MM.1S (cell line): ENCODE measurements at regions not wholly inside any gene's neighbourhood (a gene's known extent, or its start where the extent isn't known, plus 50 kb on each side); places are given as distances from the start of the nearest gene placed in this dataset.

Source experiments
- DNase-seq: peaks from one replicate; pipeline ENCODE4 v3.0.0-alpha.2; 2015
- H2AFZ ChIP-seq: fragments of 300-600 bp; sonication (generic); 2 replicates; pipeline ENCODE4 v1.6.0; 2016; ENCODE audit warnings: antibody characterized with exemption, low read length
- H3F3A ChIP-seq: fragments of 300-600 bp; sonication (generic); 2 replicates; pipeline ENCODE4 v1.6.1; 2016; ENCODE audit warnings: mild to moderate bottlenecking, antibody characterized with exemption, low read length, moderate library complexity, mixed read lengths; ENCODE audit not compliant: insufficient read depth
- H3K27ac ChIP-seq: fragments of 300-600 bp; sonication (generic); 2 replicates; pipeline ENCODE4 v1.5.1; 2016; ENCODE audit warnings: mild to moderate bottlenecking, low read length
- H3K27me3 ChIP-seq: fragments of 300-600 bp; sonication (generic); replicated peaks from 2 replicates; pipeline ENCODE4 v1.6.0; 2016; ENCODE audit warnings: low read length; ENCODE audit not compliant: insufficient read depth
- H3K36me3 ChIP-seq: fragments of 300-600 bp; sonication (generic); replicated peaks from 2 replicates; pipeline ENCODE4 v1.6.1; 2016; ENCODE audit warnings: mild to moderate bottlenecking, low read length, mixed read lengths; ENCODE audit not compliant: insufficient read depth
- H3K4me1 ChIP-seq: fragments of 300-600 bp; sonication (generic); 2 replicates; pipeline ENCODE4 v1.6.1; 2016; ENCODE audit warnings: low read length, mixed read lengths
- H3K4me2 ChIP-seq: fragments of 300-600 bp; sonication (generic); 2 replicates; pipeline ENCODE4 v1.6.0; 2016; ENCODE audit warnings: low read depth, low read length
- H3K4me3 ChIP-seq: fragments of 300-600 bp; sonication (generic); 2 replicates; pipeline ENCODE4 v1.5.1; 2016; ENCODE audit warnings: low read length, mixed read lengths
- H3K79me2 ChIP-seq: fragments of 300-600 bp; sonication (generic); 2 replicates; pipeline ENCODE4 v1.6.1; 2016; ENCODE audit warnings: mixed run types, low read length, mixed read lengths
- H3K9ac ChIP-seq: fragments of 300-600 bp; sonication (generic); 2 replicates; pipeline ENCODE4 v1.6.1; 2016; ENCODE audit warnings: low read length, mixed read lengths
- H3K9me2 ChIP-seq: fragments of 300-600 bp; sonication (generic); replicated peaks from 2 replicates; pipeline ENCODE4 v1.6.1; 2016; ENCODE audit warnings: mild to moderate bottlenecking, low read length, mixed read lengths; ENCODE audit not compliant: insufficient read depth
- H3K9me3 ChIP-seq: fragments of 300-600 bp; sonication (generic); replicated peaks from 2 replicates; pipeline ENCODE4 v1.6.1; 2016; ENCODE audit warnings: mild to moderate bottlenecking, low read length, mixed read lengths; ENCODE audit not compliant: insufficient read depth
- H4K20me1 ChIP-seq: fragments of 300-600 bp; sonication (generic); 2 replicates; pipeline ENCODE4 v1.6.1; 2016; ENCODE audit warnings: mild to moderate bottlenecking, low read length, moderate library complexity, mixed read lengths; ENCODE audit not compliant: insufficient read depth
- CTCF ChIP-seq: fragments of 300-600 bp; sonication (generic); IDR thresholded peaks from 2 replicates; pipeline ENCODE4 v1.5.1; 2016; ENCODE audit warnings: antibody characterized with exemption, low read length, mixed read lengths
- EZH2 ChIP-seq: fragments of 300-600 bp; sonication (generic); optimal IDR thresholded peaks from 2 replicates; pipeline ENCODE3; 2017; ENCODE audit warnings: low read depth, mild to moderate bottlenecking, antibody characterized with exemption, low read length, mixed read lengths
- EZH2phosphoT487 ChIP-seq: fragments of 300-600 bp; sonication (generic); IDR thresholded peaks from 2 replicates; pipeline ENCODE4 v1.6.1; 2018; ENCODE audit warnings: antibody characterized with exemption, low read length

GRCh38 chr1:38279148-38279547, 232.6 kb upstream of the POU3F1 start:
- Histone ChIP-seq H3K4me3 (no peak overlapping the region), H3K27me3 (no peaks in the 10 kb centered on the region), H3K4me1 (no peaks in the 10 kb centered on the region), H4K20me1 (no peaks in the 10 kb centered on the region), H3K4me2 (no peak overlapping the region), H3K79me2 (no peaks in the 10 kb centered on the region), H3K9ac (no peak overlapping the region), H3K36me3 (no peaks in the 10 kb centered on the region), H3K9me3 (no peaks in the 10 kb centered on the region), H3F3A (no peaks in the 10 kb centered on the region), H3K9me2 (no peaks in the 10 kb centered on the region), H2AFZ (no peak overlapping the region), H3K27ac (no peak overlapping the region)
- no peak for DNase-seq
- no peak for TF ChIP-seq CTCF
- TF ChIP-seq EZH2 = no peak
- TF ChIP-seq EZH2phosphoT487 = no peak

DNA sequence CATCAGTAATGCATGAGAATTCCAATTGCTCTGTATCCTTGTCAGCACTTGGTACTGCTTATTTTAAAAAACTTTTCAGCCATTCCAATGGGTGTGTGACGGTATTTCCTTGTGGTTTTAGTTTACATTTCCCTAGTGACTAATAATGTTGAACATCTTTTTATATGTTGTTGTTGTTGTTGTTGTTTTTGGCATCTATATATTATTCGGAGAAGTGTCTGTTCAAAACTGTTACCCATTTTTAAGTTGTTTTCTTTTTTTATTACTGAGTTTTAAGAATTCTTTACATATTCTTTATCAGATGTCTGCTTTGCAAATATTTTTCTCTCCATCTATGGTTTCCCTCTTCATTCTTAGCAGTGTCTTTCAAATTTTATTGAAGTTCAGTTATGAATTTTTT, 231.1 kb upstream of the POU3F1 start:
- DNase-seq = no peak
- H3K79me2 ChIP-seq = no peaks in the 10 kb centered on the region
- H4K20me1 ChIP-seq = no peaks in the 10 kb centered on the region

GRCh38 chr1:38275960-38276359, 229.4 kb upstream of the POU3F1 start:
- Histone ChIP-seq H3K4me1 (no peaks in the 10 kb centered on the region), H3K9ac (no peak overlapping the region), H3K79me2 (no peaks in the 10 kb centered on the region), H3K4me2 (no peak overlapping the region), H3K4me3 (no peak overlapping the region), H3K27me3 (no peaks in the 10 kb centered on the region), H3K36me3 (no peaks in the 10 kb centered on the region), H3F3A (no peaks in the 10 kb centered on the region), H2AFZ (no peak overlapping the region), H3K9me2 (no peaks in the 10 kb centered on the region), H3K27ac (no peak overlapping the region), H3K9me3 (no peaks in the 10 kb centered on the region), H4K20me1 (no peaks in the 10 kb centered on the region)
- no peak for DNase-seq
- no peak for TF ChIP-seq EZH2

More for the DNA sequence above, 231.1 kb upstream of the POU3F1 start:
- Histone ChIP-seq H3K4me1 (no peaks in the 10 kb centered on the region), H2AFZ (no peak overlapping the region), H3K9me3 (no peaks in the 10 kb centered on the region), H3K9me2 (no peaks in the 10 kb centered on the region), H3F3A (no peaks in the 10 kb centered on the region), H3K4me2 (no peak overlapping the region), H3K4me3 (no peak overlapping the region), H3K36me3 (no peaks in the 10 kb centered on the region), H3K27ac (no peak overlapping the region), H3K27me3 (no peaks in the 10 kb centered on the region), H3K9ac (no peak overlapping the region)
- TF ChIP-seq EZH2 (no peak), EZH2phosphoT487 (no peak), CTCF (no peak)

DNA sequence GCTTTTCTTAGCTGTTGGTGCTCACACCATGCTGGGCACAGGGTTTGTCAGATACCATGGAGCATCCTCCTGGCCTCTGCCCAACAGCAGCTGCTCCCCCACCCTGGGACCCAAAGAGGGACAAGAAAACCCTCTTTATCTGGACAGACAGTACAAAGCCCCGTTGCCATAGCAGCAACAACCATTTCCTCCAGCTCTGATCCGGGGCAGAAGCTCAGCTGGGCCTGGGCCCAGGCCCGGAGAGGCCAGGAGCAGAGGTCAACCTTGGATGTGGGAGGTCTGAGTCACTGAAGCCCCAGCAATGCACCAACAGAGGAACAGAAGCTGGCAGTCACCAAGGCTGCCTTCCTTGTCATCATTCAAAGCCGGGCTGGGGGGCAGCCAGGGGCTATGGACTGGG, 228.4 kb upstream of the POU3F1 start:
- no peaks in the 10 kb centered on the region for H3K9me3 ChIP-seq
- no peak overlapping the region for H3K27ac ChIP-seq
- H3K36me3 ChIP-seq = no peaks in the 10 kb centered on the region
- H3K27me3 ChIP-seq = no peaks in the 10 kb centered on the region
- H3K4me3 ChIP-seq = no peak overlapping the region
- TF ChIP-seq CTCF (no peak), EZH2 (no peak), EZH2phosphoT487 (no peak)
- no peak overlapping the region for H3K4me2 ChIP-seq
- H3K9ac ChIP-seq = no peak overlapping the region
- DNase-seq = no peak
- no peaks in the 10 kb centered on the region for H3K9me2 ChIP-seq
- H2AFZ ChIP-seq = no peak overlapping the region
- H3K79me2 ChIP-seq = no peaks in the 10 kb centered on the region
- no peaks in the 10 kb centered on the region for H3K4me1 ChIP-seq
- H3F3A ChIP-seq = no peaks in the 10 kb centered on the region
- no peaks in the 10 kb centered on the region for H4K20me1 ChIP-seq
